ENCODE measurements at regions not wholly inside any gene's neighbourhood (a gene's known extent, or its start where the extent isn't known, plus 50 kb on each side); places are given as distances from the start of the nearest gene placed in this dataset.
A peak's percentile ranks its signal among the peaks of the same experiment; 100 is the strongest.
"Not testable (repeated sequence)": the region's sequence is repeated elsewhere in the genome, so short reads cannot be mapped to it uniquely, and the experiment has no call there.

DNA sequence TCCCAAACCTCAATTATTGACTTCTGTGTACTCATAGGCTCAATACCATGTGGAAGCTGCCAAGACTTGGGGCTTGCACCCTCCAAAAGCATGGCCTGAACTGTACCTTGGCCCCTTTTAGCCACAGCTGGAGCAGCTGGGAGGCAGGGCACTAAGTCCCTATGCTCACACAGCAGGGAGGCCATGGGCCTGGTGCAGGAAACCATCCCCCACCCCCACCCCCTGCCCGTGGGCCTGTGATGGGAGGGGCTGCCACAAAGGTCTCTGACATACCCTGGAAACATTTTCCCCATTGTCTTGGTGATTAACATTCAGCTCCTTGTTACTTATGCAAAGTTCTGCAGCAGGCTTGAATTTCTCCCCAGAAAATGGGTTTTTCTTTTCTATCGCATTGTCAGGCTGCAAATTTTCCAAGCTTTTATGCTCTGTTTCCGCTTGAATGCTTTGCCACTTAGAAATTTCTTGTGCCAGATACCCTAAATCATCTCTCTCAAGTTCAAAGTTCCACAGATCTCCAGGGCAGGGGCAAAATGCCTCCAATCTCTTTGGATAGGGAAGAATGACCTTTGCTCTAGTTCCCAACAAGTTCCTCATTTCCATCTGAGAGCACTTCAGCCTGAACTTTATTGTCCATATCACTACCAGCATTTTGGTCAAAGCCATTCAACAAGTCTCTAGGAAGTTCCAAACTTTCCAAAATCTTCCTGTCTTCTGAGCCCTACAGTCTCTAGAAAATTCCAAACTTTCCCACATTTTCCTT lies 141.8 kb downstream of the AHR start:
- ATAC-seq, result not testable (repeated sequence)

DNA sequence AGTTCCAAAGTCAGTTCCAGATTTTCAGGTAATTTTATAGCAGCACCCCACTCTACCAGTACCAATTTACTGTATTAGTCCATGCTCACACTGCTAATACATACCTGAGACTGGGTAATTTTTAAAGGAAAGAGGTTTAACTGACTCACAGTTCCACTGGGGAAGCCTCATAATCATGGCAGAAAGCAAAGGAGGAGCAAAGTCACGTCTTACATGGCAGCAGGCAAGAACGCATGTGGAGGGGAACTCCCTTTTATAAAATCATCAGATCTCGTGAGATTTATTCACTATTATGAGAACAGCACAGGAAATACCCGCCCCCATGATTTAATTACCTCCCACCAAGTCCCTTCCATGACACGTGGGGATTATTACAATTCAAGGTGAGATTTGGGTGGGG lies 142.4 kb downstream of the AHR start:
- no peak for ATAC-seq

DNA sequence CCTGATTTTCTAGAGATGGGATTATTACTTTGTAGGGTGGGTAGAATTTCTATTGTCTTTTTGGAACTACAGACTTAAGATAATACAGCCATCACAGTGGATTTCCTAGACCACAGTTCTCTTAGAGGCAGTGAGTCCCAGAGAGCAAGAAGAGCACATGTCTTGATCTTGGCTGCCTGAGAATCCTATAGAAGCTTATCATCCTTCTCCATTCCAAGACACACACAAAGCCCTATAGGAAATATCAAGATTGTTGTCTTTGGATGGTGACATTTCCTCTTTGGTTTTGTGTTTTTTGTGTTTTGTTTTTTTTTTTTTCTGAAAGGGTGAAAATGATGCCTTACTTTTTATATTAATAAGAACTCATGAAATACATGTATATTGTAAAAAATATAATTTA lies 143.1 kb downstream of the AHR start:
- no peak for ATAC-seq

DNA sequence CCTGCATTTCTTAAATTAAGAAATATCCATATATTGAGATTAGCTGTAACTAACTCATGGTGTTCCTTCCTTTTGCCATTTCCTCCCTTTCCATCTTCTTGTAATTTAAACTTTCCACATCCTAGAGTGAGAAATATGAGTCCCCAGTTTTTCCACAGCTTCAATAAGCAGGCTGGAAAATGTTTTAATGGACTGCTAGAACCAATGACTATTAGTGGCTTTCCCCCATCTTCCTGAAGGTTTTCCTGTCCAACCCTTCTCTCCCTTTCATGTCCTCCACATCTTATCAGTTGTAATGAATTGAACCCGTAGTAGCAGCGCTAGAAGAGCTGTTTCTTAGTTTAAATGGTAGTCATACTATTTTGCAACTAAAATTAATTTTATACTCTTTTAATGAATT lies 145.7 kb downstream of the AHR start:
- no peak for ATAC-seq

DNA sequence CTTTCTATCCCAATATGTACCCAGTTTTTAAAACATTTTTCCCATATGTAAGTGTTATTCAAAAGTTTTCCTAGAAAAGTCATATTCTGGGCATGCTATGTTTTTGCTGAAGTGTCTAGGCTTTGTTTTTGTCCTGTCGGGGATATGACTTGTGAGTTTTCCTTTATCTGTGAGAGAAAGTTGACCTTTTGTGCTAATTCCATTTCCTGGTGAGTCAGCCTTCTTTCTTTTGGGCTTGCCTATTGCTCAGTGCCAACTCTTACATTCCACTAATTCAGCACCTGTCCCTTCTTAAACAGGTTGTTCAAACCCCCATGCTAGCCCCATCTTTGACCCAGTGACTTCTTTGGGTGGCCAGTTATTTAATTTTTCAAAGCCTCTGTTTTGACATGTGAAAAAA lies 146.2 kb downstream of the AHR start:
- ATAC-seq, result peak; percentile 76

DNA sequence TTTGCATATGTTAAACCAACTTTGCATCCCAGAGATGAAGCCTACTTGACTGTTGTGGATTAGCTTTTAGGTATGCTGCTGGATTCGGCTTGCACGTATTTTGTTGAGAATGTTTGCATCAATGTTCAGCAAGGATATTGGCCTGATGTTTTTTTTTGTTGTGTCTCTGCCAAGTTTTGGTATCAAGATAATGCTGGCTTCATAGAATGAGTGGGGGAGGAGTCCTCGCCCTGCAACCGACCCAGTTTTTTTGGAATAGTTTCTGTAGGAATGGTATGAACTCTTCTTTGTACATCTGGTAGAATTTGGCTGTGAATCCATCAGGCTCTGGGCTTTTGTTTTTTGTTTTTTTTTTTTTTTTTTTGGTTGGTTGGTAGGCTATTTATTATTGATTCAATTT lies 147.9 kb downstream of the AHR start:
- no peak for ATAC-seq

DNA sequence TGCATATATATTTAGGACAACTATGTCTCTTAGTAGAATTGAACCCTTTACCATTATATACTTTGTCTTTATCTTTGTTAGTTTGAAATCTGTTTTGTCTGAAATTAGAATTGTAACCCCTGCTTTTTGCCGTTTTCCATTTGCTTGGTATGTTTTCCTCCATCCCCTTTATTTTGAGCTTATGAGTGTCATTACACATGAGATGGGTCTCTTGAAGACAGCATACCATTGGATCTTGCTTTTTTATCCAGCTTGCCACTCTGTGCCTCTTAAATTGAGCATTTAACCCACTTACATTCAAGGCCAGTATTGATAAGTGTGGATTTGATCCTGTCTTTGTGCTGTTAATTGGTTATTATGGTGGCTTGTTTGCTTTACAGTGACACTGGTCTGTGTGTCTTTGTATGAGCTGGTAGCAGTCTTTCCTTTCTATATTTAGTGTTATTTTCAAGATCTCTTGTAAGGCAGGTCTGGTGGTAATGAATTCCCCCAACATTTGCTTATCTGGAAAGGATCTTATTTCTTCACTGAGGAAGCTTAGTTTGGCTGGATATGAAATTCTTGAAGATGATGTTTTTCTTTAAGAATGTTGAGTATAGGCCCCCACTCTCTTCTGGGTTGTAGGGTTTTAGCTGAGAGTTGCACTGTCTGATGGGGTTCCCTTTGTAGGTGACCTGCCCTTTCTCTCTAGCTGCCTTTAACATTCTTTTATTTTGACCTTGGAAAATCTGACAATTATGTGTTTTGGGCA lies 149.5 kb downstream of the AHR start:
- ATAC-seq, result no peak

DNA sequence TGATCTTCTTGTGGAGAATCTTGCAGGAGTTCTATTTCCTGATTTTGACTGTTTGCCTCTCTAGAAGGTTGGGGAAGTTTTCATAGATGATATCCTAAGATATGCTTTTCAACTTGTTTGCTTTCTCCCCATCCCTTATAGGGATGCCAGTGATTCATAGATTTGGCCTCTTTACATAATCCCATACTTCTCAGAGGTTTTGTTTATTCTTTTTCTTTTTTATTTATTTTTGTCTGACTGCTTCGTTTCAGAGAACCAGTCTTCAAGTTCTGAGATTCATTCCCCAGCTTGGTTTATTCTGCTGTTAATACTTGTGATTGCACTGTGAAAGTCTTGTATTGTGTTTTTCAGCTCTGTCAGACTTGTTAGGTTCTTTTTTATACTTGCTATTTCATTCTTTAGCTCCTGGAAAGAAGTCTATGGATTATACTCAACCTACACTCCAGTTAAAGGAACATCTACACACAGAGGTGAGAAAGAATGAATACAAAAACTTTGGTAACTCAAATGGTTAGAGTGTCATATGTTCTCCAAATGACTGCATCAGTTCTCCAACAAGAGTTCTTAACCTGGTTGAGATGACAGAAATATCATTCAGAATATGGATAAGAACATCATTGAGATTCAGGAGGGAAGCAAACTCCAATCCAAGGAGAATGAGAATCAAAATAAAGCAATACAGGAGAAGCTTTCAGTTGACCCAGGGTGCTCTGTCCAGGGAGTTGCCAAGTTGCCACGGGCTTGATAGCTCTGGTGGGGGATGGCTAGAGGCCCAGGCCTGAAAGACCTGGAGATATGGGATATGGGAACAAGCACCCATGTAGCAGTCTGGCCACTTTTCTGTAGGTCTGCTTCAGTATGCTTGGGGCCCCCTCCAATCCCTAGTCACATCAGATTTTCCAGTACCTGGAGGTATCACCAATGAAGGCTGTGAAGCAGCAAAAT lies 150.3 kb downstream of the AHR start:
- ATAC-seq, result no peak

DNA sequence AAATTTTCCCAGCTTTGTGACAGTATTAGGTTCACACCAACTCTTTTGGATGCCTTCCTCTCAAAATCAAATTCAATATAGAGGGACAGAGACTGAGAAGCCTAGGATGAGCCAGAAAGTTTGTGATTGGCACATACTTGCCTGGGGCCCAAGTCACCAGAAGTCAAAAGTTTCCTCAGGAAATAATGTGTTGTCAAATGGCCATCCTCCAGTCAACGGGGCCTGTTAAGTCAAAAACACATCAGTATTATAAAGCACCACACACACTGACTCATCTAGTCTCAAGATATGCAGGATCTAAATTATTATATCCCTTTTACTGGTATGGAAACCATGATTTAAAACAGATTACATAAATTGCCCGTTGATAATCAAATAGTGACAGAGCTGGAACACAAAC lies 158.1 kb downstream of the AHR start:
- ATAC-seq, result no peak

DNA sequence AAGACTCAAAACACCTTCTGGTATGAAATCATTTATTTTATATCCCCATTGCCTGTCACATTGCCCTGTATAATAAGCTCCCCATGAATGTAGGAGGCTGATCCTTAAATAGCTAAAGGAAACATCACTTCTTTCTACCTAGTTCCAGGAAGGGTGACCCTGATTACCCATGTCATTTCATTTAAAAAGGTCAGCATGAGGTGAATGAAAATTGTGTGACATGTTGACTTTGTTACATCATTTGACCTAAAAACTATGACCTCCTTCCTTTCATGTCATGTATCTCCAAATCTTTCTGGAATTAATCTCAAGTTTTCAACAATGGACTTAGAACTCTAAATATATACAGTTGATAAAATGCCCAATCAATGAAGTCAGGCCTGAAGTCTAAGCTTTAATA lies 161.5 kb downstream of the AHR start:
- no peak for ATAC-seq

DNA sequence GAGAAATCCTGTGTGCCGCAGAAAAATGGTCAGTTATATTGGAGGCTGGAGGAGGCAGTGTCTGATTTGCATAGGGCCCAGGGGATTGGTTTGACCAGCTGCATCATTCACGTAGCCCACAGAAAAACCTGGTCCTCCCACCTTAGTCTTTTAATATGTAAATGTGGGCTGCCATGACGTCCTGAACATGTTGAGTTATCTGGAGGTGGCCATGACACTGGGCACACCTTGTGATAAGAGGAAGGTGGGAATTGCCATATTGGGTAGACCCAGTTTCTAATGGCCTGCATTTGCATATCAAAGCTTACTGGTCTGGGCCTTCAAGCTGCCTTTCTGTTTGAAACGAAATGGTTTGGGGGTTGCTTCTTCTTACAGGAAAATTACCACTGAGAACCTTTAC lies 162.2 kb downstream of the AHR start:
- ATAC-seq, result no peak

DNA sequence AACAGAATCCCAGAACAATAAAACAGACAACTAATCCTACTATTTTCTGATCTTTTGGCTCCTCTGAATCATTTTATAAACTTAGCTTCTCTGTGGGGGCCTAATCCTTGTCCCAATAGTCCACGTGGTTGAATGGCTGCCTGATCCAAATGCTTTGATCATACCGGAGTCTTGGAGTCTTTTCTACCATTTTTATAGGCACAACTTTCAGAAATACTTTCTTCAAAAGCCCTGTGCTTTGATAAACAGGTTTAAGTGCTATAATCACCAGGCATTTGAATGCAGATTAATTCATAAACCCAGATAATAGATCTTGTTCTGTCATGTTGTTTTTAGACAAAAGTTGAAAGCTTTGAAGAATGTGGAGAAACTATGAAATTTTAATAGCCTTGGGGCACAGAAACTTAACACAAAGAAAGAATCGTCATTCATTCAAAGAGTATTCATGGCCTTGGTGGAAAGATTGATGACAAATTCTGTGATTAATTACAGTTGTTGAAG lies 163.7 kb downstream of the AHR start:
- peak; percentile 25 for ATAC-seq

DNA sequence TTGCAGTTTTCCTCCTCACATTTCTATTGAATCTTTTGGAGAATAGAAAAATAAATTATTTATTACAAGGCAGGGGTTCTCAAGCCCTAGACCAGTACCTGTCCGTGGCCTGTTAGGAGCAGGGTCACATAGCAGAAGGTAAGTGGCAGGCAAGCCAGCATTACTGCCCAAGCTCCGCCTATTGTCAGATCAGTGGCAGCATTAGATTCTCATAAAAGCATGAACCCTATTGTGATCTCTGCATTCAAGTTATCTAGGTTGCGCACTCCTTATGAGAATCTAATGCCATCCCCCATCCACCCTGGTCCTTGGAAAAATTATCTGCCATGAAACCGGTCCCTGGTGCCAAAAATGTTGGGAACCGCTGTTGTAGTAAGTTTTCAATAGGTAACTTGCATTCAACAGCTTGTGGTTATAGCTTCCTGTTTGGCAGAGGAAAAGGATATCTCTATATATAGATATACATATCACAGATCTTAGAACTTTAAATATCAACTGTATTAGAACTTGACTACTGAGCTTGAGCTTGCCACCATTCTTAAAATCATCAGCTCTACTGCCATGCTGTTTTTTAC lies 165.1 kb downstream of the AHR start:
- ATAC-seq, result no peak

DNA sequence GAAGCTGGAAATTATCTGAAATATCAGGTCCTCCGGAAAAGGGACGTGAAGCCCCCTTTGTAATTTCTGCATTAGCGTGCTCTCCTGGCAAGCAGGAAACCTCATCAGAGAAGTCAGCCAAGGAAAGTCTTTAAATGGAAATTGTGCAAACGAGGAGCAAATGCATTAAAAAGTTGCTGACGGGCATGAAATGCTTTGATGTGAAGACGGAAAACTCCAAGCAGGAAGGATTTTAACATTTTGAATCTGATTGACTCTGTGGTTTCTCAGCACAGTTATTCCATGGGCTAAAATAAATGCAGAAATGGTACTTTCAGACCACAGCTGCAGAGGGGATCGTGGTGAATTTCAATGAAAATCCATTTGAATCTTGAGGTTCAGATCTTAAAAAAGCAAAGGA lies 167.8 kb downstream of the AHR start:
- no peak for ATAC-seq

DNA sequence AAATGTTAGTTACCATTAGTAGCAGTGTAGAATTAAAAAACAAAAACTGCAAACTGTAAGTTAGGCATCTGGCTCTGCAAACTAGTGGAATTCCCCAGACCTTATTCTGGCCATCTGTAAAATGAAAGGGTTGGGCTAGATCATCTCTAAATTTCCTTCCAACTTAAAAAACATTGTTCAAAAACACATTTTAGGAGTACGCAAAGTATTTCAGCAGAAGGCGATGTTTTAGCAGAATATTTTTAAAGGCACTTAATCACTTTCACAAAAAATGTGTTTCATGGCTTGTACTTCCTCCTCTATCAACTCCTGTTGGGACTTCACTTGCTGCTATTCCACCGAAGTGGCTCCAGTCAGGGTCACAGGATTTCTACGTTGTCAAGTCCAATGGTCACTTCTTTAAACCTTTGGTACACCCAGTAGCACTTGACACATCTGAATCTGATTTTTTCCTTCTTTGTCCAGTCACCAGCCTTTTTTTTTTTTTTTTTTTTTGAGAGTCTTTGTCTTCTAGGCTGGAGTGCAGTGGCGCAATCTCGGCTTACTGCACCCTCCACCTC lies 169.0 kb downstream of the AHR start:
- ATAC-seq, result no peak

DNA sequence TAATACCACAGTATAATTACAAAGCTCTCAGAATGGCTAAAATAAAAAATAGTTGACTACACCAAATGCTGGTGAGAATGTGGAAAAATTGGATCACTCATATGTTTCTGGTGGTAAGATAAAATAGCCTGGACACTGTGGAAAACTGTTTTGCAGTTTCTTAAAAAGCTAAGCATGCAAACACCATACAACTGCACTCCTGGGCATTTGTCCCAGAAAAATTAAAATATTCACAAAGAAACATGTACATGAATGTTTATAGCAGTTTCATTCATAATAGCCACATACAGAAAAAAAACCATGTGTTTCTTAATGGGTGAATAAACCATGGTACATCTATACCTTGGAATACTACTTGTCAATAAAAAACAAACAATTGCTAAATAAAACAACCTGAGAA lies 172.9 kb downstream of the AHR start:
- no peak for ATAC-seq

DNA sequence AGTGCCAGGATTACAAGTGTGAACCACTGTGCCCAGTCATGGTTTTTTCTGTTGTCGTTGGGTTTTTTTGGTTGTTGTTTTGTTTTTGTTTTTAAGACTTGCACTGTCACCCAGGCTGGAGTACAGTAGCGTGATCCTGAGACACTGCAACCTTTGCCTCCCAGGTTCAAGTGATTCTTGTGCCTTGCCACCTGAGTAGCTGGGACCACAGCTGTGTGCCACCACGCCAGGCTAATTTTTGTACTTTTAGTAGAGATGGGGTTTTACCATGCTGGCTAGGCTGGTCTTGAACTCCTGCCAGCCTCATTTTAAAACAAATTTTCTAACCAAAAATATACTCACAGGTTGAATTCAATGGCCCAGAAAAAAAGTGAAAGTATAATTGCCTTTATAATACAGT lies 174.1 kb downstream of the AHR start:
- ATAC-seq, result no peak

DNA sequence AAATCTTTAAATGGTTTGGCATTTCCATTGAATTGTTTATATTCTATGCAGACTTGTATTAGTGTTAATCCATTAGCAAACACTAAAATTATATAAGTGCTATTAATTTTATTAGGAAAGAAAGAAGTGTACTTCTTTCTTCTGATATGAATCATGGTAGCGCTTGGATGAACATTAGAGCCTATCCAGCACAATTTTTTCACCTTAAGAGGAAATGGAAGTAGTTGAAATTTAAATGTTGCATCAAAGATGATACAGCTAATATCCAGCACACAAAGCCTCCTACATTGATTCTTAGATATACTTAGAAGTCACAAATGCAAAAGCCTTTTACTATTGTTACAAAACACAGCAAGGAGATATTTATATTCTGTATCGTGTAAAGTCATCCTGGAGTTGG lies 174.5 kb downstream of the AHR start:
- peak; percentile 93 for ATAC-seq

DNA sequence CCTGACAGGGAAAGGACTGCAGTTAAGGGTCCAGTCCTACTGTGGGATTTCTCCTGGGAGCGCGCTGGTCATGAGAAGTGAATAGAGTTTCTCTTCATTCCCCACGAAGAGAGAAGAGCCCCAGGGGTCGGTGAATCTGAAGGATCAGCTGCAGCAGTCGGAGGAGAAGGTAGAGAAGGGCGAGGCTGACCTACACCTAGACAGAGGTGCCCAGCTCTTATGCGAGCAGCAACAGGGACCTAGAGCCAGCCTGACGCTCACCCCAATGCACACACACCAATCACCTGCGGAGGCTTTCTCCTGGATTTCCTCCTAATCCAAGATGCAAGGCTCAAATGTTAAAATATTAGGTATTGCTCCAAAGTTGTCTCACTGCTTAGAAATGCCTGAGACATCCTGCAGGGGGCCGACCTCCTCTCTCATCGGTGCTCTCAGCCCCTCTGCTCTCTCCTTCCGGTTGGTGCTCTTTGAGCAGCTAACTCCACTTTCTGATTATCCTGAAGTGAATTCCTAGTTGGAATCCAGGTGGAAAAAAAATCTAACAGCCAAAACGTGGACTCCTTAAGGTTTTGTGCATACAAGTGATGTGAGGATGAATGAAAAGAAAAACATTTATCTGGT lies 176.4 kb downstream of the AHR start:
- no peak for ATAC-seq

DNA sequence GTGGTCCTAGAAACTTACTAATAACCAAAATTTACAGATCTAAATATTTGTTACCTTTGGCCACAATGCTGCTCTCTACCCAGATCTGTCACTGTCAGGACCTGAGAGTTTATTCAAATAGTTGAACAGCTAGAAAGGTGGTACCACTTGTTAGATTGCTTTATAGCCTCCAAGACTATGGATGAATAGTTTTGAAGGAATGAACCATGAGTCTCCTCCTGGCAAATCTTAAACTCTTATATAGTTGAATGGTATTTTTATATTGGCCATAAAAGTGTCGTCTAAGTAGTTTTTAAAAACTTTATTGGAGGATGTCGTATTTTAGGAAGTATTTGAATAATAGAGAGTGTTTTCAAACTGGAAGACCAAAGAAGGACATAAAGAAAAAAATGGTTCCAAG lies 178.7 kb downstream of the AHR start:
- ATAC-seq, result no peak

DNA sequence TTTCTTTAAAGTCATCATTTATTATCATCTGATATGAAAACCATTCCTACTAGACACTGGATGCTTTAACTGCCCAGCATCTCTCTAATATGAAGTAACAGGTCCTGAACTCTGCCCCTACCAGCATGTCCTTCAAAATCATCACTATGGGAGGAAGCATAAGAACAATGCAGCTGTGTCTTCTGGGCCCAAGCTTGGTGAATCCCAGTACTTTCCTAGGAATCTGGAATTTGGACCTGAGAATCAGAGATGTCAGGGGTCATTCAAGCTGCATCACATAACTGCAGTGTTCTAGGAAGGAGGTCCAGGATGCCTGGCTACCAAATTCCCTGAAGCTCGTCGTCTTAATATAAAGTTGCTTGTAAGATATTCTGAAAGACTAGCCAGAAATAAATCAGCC lies 182.7 kb downstream of the AHR start:
- ATAC-seq, result no peak

DNA sequence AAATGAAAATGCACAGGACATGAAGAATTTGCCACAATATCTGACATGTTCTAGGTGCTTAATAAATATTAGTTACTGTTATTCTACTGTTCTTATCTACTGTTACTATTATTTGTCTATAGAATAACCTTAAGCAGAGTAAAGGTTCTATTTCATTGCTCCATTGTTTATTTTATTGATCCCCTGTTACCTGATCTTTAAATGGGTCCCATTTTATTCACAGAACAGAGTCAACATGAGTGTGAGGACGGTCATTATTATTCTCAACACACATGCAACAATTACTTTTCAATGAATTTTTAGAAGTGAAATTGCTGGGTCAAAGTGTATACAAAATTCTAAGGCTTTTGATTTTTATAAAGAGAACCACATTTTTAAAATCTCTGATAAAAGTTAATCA lies 186.9 kb downstream of the AHR start:
- ATAC-seq, result no peak

Measured in esophagus mucosa (tissue), 1 donor.